Posterior cingulate gyrus (tissue), 11 donors: ENCODE measurements at regions not wholly inside any gene's neighbourhood (a gene's known extent, or its start where the extent isn't known, plus 50 kb on each side); places are given as distances from the start of the nearest gene placed in this dataset.

Experiments
- DNase-seq, 10 donors: peaks; one replicate each; pipeline versions ENCODE4 v3.0.0 to v3.0.0-alpha.2; 2020 to 2021; ENCODE audit warnings: mixed read lengths in 3 of 10
- intact Hi-C: fragments of 100-400 bp; cut with DNase I; formaldehyde crosslinking; loops from one replicate; pipeline ENCODE4 v1.15.1; 2023

- no peak for DNase-seq
- intact Hi-C loops, result no loop called here
These were observed 863.9 kb downstream of the SUCLG1 start for GRCh38 chr2:83595121-83595690.

- no peak for DNase-seq
- intact Hi-C loops, result no loop called here
These were observed 864.6 kb downstream of the SUCLG1 start for GRCh38 chr2:83594241-83595120.

GRCh38 chr2:83587309-83587708 is 871.8 kb downstream of the SUCLG1 start:
- intact Hi-C loops, result no loop called here
- no peak for DNase-seq

- DNase-seq, result no peak
- intact Hi-C loops, result no loop called here
These were observed 873.8 kb downstream of the SUCLG1 start for GRCh38 chr2:83585250-83585649.

DNA sequence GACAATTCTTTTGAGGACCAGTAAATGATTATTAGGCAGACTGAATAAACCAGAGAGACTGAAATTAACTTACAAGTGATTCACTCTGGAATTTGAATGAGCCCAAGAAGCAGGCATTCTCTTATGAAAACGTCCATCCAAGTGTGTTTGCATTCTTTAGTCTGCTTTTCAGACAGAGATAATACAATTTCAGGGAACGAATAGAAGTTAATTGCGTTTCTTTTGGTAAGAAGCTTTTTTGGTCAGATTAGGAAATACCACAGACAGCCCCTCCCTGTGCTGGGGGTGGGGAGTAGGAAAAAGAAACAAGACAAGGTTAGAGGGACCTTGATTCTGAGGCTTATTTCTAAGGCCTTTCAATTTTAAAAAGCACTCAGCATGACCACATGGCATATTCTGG is 874.4 kb downstream of the SUCLG1 start:
- intact Hi-C loops, result no loop called here
- no peak for DNase-seq

DNA sequence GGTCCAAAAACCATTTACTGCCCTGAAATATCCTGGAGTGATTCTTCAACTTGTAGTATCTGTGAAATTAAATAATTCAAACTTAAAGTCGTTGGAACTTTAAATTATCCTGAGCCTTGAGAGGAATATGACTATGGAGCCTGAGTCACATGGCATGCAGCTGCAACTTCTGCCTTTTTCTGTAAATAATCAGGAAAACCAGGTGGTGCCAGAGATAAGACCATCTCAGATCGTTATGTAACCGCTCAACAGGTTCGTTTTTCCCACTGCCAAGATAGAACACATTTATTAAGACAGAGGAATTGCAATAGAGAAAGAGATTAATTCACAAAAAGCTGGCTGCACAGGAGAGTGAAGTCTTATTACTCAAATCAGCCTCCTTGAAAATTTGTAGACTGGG is 876.5 kb downstream of the SUCLG1 start:
- intact Hi-C loops, result no loop called here
- DNase-seq, result no peak

DNA sequence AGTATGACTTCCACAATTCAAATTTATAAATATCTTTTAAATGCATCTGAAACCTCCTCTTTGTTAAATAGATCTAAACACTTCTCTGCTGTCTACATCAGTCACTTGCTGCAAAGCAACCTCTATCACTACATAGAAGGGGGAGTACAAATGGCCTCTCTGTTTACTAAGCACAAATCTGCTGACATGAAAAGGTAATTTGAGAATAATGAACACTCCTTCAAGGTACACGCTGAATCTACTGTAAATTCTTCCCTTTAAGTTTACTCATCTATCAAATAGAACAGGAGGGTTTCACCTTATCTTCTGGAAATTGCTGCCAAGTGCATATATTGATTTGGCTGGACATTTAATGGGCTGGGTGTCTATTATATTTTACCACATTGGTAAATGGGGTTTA is 879.6 kb downstream of the SUCLG1 start:
- no peak for DNase-seq
- intact Hi-C loops, result no loop called here

DNA sequence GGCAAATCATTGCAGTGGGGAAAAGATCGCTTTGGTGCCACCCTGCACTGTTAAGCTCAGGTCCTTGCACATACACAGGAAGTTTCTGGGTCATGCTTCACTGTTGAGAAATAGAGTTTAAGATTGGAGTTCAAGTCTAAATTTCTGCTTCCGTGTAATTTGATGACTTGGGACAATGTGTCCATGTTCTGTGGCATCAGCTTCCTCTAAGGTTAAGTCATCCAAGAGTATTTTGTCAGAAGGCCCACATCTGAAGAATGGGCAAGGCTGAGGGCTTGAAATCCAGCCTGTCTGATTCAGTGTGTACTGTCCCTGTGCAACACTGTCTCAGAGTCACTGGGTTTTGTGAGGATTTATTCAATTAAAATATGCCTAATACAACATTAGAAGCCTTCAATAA is 880.7 kb downstream of the SUCLG1 start:
- intact Hi-C loops, result no loop called here
- DNase-seq, result no peak

- intact Hi-C loops, result no loop called here
- no peak for DNase-seq
These were observed 884.5 kb downstream of the SUCLG1 start for GRCh38 chr2:83574614-83575013.

GRCh38 chr2:83573060-83573459 is 886.0 kb downstream of the SUCLG1 start:
- no peak for DNase-seq
- intact Hi-C loops, result no loop called here

DNA sequence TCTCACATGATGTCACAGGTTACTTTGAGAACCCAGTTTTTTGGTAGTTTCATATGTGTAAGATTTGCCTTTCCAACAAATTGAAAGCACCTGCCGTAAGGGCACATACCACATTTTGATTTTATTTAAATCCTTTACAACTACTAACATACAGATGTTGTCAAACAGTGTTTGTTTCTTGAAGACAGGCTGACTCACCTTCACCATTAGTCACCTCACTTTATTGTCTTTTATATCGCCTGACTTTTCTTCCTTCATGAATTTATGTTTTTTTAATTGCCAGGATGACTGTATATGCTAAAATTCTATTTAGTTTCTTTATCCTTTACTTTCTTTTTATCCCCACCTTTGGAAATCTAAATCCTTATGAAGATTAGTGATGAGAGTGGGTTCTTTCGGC is 886.7 kb downstream of the SUCLG1 start:
- intact Hi-C loops, result no loop called here
- DNase-seq, result no peak

- intact Hi-C loops, result no loop called here
- DNase-seq, result no peak
These were observed 891.5 kb downstream of the SUCLG1 start for GRCh38 chr2:83567551-83567950.

DNA sequence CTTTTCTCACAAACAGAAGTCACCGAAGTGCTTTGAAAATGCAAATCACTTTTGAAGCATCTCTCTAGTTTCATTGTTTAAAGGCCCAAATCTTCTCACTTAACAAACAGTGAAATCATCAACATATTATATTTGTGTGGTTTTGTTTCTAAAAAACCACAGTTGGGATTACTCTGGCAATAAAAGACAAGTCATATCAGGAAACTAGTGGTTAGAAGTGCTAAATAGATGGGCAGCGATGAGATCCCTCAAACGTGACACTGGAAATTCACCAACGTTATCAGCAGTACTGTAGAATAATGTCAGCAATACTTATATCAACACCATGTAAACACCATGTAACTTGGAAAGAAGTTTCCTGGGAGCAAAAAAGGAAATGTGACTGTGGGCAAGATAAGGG is 893.5 kb downstream of the SUCLG1 start:
- intact Hi-C loops, result no loop called here
- DNase-seq, result no peak

DNA sequence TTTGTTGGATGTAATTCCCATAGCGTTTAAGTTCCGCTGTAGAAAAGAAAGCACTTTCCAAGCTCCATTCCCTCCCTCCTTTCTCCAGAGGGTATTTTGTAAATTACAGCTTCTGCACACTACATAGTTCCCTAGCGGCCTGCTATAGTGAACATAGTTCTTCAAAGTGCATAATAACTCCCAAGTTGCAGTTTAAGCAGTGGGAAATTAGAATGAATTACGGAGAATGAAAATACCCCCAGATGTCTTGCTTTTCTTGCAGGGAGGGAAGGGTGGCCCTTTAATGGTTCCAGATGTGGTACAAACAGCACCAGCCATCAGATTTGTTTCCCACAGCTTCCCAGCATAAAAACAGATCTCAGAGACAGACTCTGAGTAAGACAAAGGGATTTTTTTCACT is 893.9 kb downstream of the SUCLG1 start:
- intact Hi-C loops, result no loop called here
- no peak for DNase-seq

- intact Hi-C loops, result no loop called here
- DNase-seq, result no peak
These were observed 897.5 kb downstream of the SUCLG1 start for GRCh38 chr2:83561592-83561991.

- intact Hi-C loops, result no loop called here
- no peak for DNase-seq
These were observed 922.5 kb downstream of the SUCLG1 start for GRCh38 chr2:83536556-83536955.

DNA sequence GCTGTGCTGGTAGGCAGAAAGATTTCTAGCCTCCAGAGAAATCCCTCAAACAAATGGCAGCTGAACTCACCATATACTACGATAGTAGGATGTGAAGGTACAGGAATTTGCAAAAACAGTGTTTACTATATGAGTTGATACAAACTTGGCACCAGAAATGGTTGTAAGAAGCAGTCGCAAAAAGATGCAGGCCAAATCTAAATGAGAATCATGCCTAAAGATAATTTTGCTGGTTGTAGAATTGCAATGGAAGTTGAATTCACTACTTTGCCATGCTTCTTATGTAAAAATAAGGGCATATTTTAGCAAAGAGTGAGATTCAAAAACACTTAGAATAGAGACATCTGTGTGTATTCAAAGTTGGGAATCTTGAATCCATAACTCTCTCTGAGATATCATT is 924.7 kb downstream of the SUCLG1 start:
- intact Hi-C loops, result no loop called here
- DNase-seq, result no peak

- no peak for DNase-seq
- intact Hi-C loops, result no loop called here
These were observed 927.8 kb downstream of the SUCLG1 start for GRCh38 chr2:83531206-83531826.

- intact Hi-C loops, result no loop called here
- no peak for DNase-seq
These were observed 930.3 kb downstream of the SUCLG1 start for GRCh38 chr2:83528767-83529166.

DNA sequence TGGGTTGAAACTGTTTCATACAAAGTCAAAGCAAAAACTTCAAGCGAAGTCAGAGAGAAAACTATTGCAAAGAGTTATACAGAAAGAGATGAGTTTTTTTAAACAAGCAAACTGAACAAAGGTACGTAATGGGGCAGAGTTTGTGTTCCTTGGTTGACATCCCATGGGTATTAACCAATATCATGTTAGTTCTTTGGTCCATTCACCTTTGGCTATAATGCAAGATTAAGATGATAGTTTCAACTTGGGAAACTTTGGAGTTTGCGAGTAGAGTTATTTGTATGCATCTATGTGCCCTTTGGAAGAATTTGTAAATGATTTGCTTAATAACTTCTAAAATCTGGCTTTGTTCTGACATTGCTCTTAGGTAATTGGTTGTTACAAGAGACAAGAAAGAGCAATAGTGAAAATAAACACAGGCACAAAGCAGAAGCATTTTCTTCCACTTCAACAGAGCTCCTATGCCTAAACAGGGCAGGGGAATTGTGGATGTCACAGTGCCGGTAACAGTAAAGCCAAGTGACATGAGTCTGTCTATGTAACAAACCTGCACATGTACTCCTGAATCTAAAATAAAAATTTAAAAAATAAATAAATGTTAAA is 936.1 kb downstream of the SUCLG1 start:
- no peak for DNase-seq
- intact Hi-C loops, result no loop called here

GRCh38 chr2:83517727-83518368 is 941.2 kb downstream of the SUCLG1 start:
- intact Hi-C loops, result no loop called here
- DNase-seq, result peak in 3 of 10 donors; percentile 50 to 69 (median 66)
